ENCODE measurements at regions not wholly inside any gene's neighbourhood (a gene's known extent, or its start where the extent isn't known, plus 50 kb on each side); places are given as distances from the start of the nearest gene placed in this dataset.

- TF ChIP-seq POLR2A (IDR thresholded peaks at IDR 0.05; ENCODE audit: low read depth, low read length), result no peak
- TF ChIP-seq TAF1 (IDR thresholded peaks at IDR 0.05; ENCODE audit: low read depth, low read length), result no peak
- TF ChIP-seq POU2F2 (IDR thresholded peaks at IDR 0.05; ENCODE audit: low read depth, low read length), result no peak
- no peak for TF ChIP-seq SPI1 (IDR thresholded peaks at IDR 0.05; ENCODE audit: low read depth, low read length)
- TF ChIP-seq POLR2AphosphoS5 (IDR thresholded peaks at IDR 0.05; ENCODE audit: low read depth, low read length), result no peak
- TF ChIP-seq PAX5 (IDR thresholded peaks at IDR 0.05; ENCODE audit: insufficient read depth, low read length, severe bottlenecking), result no peak
- FAIRE-seq, result no peak
- no peak for DNase-seq (ENCODE audit: insufficient read length, low spot score)
Measured at GRCh38 chr3:182214416-182214815, 502.7 kb downstream of the SOX2 start.

- TF ChIP-seq POLR2A (IDR thresholded peaks at IDR 0.05; ENCODE audit: low read depth, low read length) (no peak), POLR2AphosphoS5 (IDR thresholded peaks at IDR 0.05; ENCODE audit: low read depth, low read length) (no peak), PAX5 (IDR thresholded peaks at IDR 0.05; ENCODE audit: insufficient read depth, low read length, severe bottlenecking) (no peak), POU2F2 (IDR thresholded peaks at IDR 0.05; ENCODE audit: low read depth, low read length) (no peak), SPI1 (IDR thresholded peaks at IDR 0.05; ENCODE audit: low read depth, low read length) (no peak), TAF1 (IDR thresholded peaks at IDR 0.05; ENCODE audit: low read depth, low read length) (no peak)
- no peak for FAIRE-seq
- DNase-seq (ENCODE audit: insufficient read length, low spot score), result no peak
Measured at GRCh38 chr3:182215881-182216280, 504.2 kb downstream of the SOX2 start.

GRCh38 chr3:182216311-182216970 lies 504.7 kb downstream of the SOX2 start:
- DNase-seq (ENCODE audit: insufficient read length, low spot score) (no peak), FAIRE-seq (no peak)
- TF ChIP-seq TAF1 (IDR thresholded peaks at IDR 0.05; ENCODE audit: low read depth, low read length), result no peak
- TF ChIP-seq SPI1 (IDR thresholded peaks at IDR 0.05; ENCODE audit: low read depth, low read length), result no peak
- TF ChIP-seq POLR2AphosphoS5 (IDR thresholded peaks at IDR 0.05; ENCODE audit: low read depth, low read length), result no peak
- TF ChIP-seq PAX5 (IDR thresholded peaks at IDR 0.05; ENCODE audit: insufficient read depth, low read length, severe bottlenecking), result no peak
- TF ChIP-seq POU2F2 (IDR thresholded peaks at IDR 0.05; ENCODE audit: low read depth, low read length), result no peak
- no peak for TF ChIP-seq POLR2A (IDR thresholded peaks at IDR 0.05; ENCODE audit: low read depth, low read length)

- no peak for DNase-seq (ENCODE audit: insufficient read length, low spot score)
- TF ChIP-seq TAF1 (IDR thresholded peaks at IDR 0.05; ENCODE audit: low read depth, low read length), result no peak
- TF ChIP-seq SPI1 (IDR thresholded peaks at IDR 0.05; ENCODE audit: low read depth, low read length), result no peak
- TF ChIP-seq POLR2A (IDR thresholded peaks at IDR 0.05; ENCODE audit: low read depth, low read length), result no peak
- TF ChIP-seq POLR2AphosphoS5 (IDR thresholded peaks at IDR 0.05; ENCODE audit: low read depth, low read length), result no peak
- TF ChIP-seq PAX5 (IDR thresholded peaks at IDR 0.05; ENCODE audit: insufficient read depth, low read length, severe bottlenecking), result no peak
- no peak for TF ChIP-seq POU2F2 (IDR thresholded peaks at IDR 0.05; ENCODE audit: low read depth, low read length)
Measured at GRCh38 chr3:182220013-182220412, 508.3 kb downstream of the SOX2 start.

GRCh38 chr3:182220471-182220870 lies 508.7 kb downstream of the SOX2 start:
- TF ChIP-seq SPI1 (IDR thresholded peaks at IDR 0.05; ENCODE audit: low read depth, low read length) (no peak), POLR2AphosphoS5 (IDR thresholded peaks at IDR 0.05; ENCODE audit: low read depth, low read length) (no peak), POU2F2 (IDR thresholded peaks at IDR 0.05; ENCODE audit: low read depth, low read length) (no peak), PAX5 (IDR thresholded peaks at IDR 0.05; ENCODE audit: insufficient read depth, low read length, severe bottlenecking) (no peak)
- DNase-seq (ENCODE audit: insufficient read length, low spot score) (no peak), FAIRE-seq (no peak)

More at GRCh38 chr3:182220013-182220412, 508.3 kb downstream of the SOX2 start:
- no peak for FAIRE-seq

- FAIRE-seq (no peak), DNase-seq (ENCODE audit: insufficient read length, low spot score) (no peak)
- TF ChIP-seq PAX5 (IDR thresholded peaks at IDR 0.05; ENCODE audit: insufficient read depth, low read length, severe bottlenecking), result no peak
- no peak for TF ChIP-seq SPI1 (IDR thresholded peaks at IDR 0.05; ENCODE audit: low read depth, low read length)
- no peak for TF ChIP-seq POLR2A (IDR thresholded peaks at IDR 0.05; ENCODE audit: low read depth, low read length)
- no peak for TF ChIP-seq POLR2AphosphoS5 (IDR thresholded peaks at IDR 0.05; ENCODE audit: low read depth, low read length)
- TF ChIP-seq POU2F2 (IDR thresholded peaks at IDR 0.05; ENCODE audit: low read depth, low read length), result no peak
- no peak for TF ChIP-seq TAF1 (IDR thresholded peaks at IDR 0.05; ENCODE audit: low read depth, low read length)
Measured at GRCh38 chr3:182226995-182227394, 515.3 kb downstream of the SOX2 start.

GRCh38 chr3:182233405-182233804 lies 521.7 kb downstream of the SOX2 start:
- FAIRE-seq, result no peak
- no peak for DNase-seq (ENCODE audit: insufficient read length, low spot score)
- TF ChIP-seq POU2F2 (IDR thresholded peaks at IDR 0.05; ENCODE audit: low read depth, low read length) (no peak), POLR2A (IDR thresholded peaks at IDR 0.05; ENCODE audit: low read depth, low read length) (no peak)

GRCh38 chr3:182233957-182234356 lies 522.2 kb downstream of the SOX2 start:
- FAIRE-seq, result no peak
- no peak for TF ChIP-seq PAX5 (IDR thresholded peaks at IDR 0.05; ENCODE audit: insufficient read depth, low read length, severe bottlenecking)
- TF ChIP-seq POU2F2 (IDR thresholded peaks at IDR 0.05; ENCODE audit: low read depth, low read length), result no peak
- TF ChIP-seq POLR2A (IDR thresholded peaks at IDR 0.05; ENCODE audit: low read depth, low read length), result no peak
- no peak for TF ChIP-seq TAF1 (IDR thresholded peaks at IDR 0.05; ENCODE audit: low read depth, low read length)
- no peak for TF ChIP-seq SPI1 (IDR thresholded peaks at IDR 0.05; ENCODE audit: low read depth, low read length)
- TF ChIP-seq POLR2AphosphoS5 (IDR thresholded peaks at IDR 0.05; ENCODE audit: low read depth, low read length), result no peak
- no peak for DNase-seq (ENCODE audit: insufficient read length, low spot score)

- no peak for TF ChIP-seq POLR2AphosphoS5 (IDR thresholded peaks at IDR 0.05; ENCODE audit: low read depth, low read length)
- TF ChIP-seq PAX5 (IDR thresholded peaks at IDR 0.05; ENCODE audit: insufficient read depth, low read length, severe bottlenecking), result no peak
- TF ChIP-seq POU2F2 (IDR thresholded peaks at IDR 0.05; ENCODE audit: low read depth, low read length), result no peak
- no peak for TF ChIP-seq SPI1 (IDR thresholded peaks at IDR 0.05; ENCODE audit: low read depth, low read length)
- no peak for TF ChIP-seq TAF1 (IDR thresholded peaks at IDR 0.05; ENCODE audit: low read depth, low read length)
- TF ChIP-seq POLR2A (IDR thresholded peaks at IDR 0.05; ENCODE audit: low read depth, low read length), result no peak
- FAIRE-seq, result no peak
Measured at GRCh38 chr3:182234881-182235280, 523.2 kb downstream of the SOX2 start.

GRCh38 chr3:182235504-182235903 lies 523.8 kb downstream of the SOX2 start:
- TF ChIP-seq POU2F2 (IDR thresholded peaks at IDR 0.05; ENCODE audit: low read depth, low read length) (no peak), POLR2A (IDR thresholded peaks at IDR 0.05; ENCODE audit: low read depth, low read length) (no peak), TAF1 (IDR thresholded peaks at IDR 0.05; ENCODE audit: low read depth, low read length) (no peak), SPI1 (IDR thresholded peaks at IDR 0.05; ENCODE audit: low read depth, low read length) (no peak), POLR2AphosphoS5 (IDR thresholded peaks at IDR 0.05; ENCODE audit: low read depth, low read length) (no peak)
- FAIRE-seq (no peak), DNase-seq (ENCODE audit: insufficient read length, low spot score) (no peak)

More at GRCh38 chr3:182234881-182235280, 523.2 kb downstream of the SOX2 start:
- no peak for DNase-seq (ENCODE audit: insufficient read length, low spot score)
